Parathyroid adenoma (tissue), 2 donors: ENCODE measurements at regions not wholly inside any gene's neighbourhood (a gene's known extent, or its start where the extent isn't known, plus 50 kb on each side); places are given as distances from the start of the nearest gene placed in this dataset.

Experiments
- H2AFZ ChIP-seq: fragments of 300-600 bp; sonication (generic); one replicate; pipeline ENCODE4 v1.7.0; 2017; ENCODE audit warnings: antibody characterized with exemption, mild to moderate bottlenecking
- H3K27ac ChIP-seq: fragments of 300-600 bp; sonication (generic); one replicate; pipeline ENCODE4 v1.7.0; 2017
- H3K27me3 ChIP-seq: fragments of 300-600 bp; sonication (generic); one replicate; pipeline ENCODE4 v1.7.0; 2017; ENCODE audit warnings: low read length; ENCODE audit not compliant: control insufficient read depth, insufficient read depth
- H3K36me3 ChIP-seq: fragments of 300-600 bp; sonication (generic); one replicate; pipeline ENCODE4 v1.7.0; 2017; ENCODE audit warnings: low read length; ENCODE audit not compliant: control insufficient read depth, insufficient read depth
- H3K4me1 ChIP-seq: fragments of 300-600 bp; sonication (generic); one replicate; pipeline ENCODE4 v1.7.0; 2017; ENCODE audit warnings: control low read depth
- H3K4me2 ChIP-seq: fragments of 300-600 bp; sonication (generic); one replicate; pipeline ENCODE4 v1.7.0; 2017; ENCODE audit warnings: low read length
- H3K4me3 ChIP-seq: fragments of 300-600 bp; sonication (generic); one replicate; pipeline ENCODE4 v1.7.0; 2017; ENCODE audit warnings: low read depth, low read length
- H3K79me2 ChIP-seq: fragments of 300-600 bp; sonication (generic); one replicate; pipeline ENCODE4 v1.7.0; 2017; ENCODE audit warnings: control low read depth
- H3K9ac ChIP-seq: fragments of 300-600 bp; sonication (generic); one replicate; pipeline ENCODE4 v1.7.0; 2017; ENCODE audit warnings: mild to moderate bottlenecking
- H3K9me3 ChIP-seq: fragments of 300-600 bp; sonication (generic); one replicate; pipeline ENCODE4 v1.7.0; 2017; ENCODE audit warnings: low read length; ENCODE audit not compliant: control insufficient read depth
- TF ChIP-seq, protein P1 (sequence below): fragments of 300-600 bp; sonication (generic); IDR thresholded peaks from one replicate; pipeline ENCODE4 v1.7.0; 2017; ENCODE audit warnings: antibody characterized with exemption, mild to moderate bottlenecking
- donor health status: primary hyperparathyroidism.

DNA sequence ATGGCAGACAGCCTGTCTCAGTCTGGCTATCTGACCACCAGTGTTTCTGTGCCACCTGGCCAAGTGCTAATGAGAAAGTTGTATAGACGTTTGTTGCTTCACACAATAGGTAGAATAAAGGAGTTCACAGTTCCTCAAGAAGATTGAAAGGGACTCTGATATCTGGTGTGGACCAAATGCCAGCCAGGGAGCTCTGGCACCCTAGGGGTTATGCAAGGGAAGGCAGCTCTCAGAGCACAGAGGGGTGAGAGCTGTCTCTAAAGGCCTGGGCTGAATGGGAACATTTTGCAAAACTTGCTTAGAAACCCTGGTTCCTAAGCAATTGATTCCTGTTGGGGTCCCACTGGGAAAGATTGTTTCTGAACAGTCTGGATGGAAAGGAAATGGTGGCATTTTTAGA is 553.8 kb downstream of the EPHA4 start:
- TF ChIP-seq, protein P1, sequence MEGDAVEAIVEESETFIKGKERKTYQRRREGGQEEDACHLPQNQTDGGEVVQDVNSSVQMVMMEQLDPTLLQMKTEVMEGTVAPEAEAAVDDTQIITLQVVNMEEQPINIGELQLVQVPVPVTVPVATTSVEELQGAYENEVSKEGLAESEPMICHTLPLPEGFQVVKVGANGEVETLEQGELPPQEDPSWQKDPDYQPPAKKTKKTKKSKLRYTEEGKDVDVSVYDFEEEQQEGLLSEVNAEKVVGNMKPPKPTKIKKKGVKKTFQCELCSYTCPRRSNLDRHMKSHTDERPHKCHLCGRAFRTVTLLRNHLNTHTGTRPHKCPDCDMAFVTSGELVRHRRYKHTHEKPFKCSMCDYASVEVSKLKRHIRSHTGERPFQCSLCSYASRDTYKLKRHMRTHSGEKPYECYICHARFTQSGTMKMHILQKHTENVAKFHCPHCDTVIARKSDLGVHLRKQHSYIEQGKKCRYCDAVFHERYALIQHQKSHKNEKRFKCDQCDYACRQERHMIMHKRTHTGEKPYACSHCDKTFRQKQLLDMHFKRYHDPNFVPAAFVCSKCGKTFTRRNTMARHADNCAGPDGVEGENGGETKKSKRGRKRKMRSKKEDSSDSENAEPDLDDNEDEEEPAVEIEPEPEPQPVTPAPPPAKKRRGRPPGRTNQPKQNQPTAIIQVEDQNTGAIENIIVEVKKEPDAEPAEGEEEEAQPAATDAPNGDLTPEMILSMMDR = no peak
- Histone ChIP-seq H3K4me2 (no peak overlapping the region), H3K79me2 (no peaks in the 10 kb centered on the region), H3K9ac (no peak overlapping the region), H3K27ac (no peak overlapping the region), H3K4me1 (no peaks in the 10 kb centered on the region), H3K27me3 (no peaks in the 10 kb centered on the region), H3K4me3 (no peak overlapping the region), H3K9me3 (no peaks in the 10 kb centered on the region), H2AFZ (no peak overlapping the region), H3K36me3 (no peaks in the 10 kb centered on the region)

DNA sequence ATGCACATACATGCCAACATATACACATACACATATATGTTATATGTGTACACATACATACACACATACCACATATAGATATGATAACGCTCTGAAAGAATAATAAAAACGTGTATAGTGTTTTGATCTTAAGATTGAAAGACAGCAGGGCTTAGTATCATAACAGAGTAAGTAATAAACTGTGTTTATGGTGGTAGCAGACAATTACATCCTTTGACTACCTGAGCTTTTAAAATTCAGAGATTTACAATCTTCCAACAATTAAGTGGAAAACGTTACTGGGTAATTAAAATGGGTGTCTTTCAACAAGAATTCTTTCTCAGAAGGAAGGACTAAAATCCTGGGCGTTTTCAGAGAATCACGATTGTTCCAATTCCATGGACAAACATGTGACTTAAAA is 552.4 kb downstream of the EPHA4 start:
- TF ChIP-seq, protein P1 = no peak
- Histone ChIP-seq H3K4me3 (no peak overlapping the region), H3K27me3 (no peaks in the 10 kb centered on the region), H3K4me2 (no peak overlapping the region), H3K27ac (no peak overlapping the region), H3K9me3 (no peaks in the 10 kb centered on the region), H3K36me3 (no peaks in the 10 kb centered on the region), H2AFZ (no peak overlapping the region), H3K4me1 (no peaks in the 10 kb centered on the region), H3K79me2 (no peaks in the 10 kb centered on the region), H3K9ac (no peak overlapping the region)

DNA sequence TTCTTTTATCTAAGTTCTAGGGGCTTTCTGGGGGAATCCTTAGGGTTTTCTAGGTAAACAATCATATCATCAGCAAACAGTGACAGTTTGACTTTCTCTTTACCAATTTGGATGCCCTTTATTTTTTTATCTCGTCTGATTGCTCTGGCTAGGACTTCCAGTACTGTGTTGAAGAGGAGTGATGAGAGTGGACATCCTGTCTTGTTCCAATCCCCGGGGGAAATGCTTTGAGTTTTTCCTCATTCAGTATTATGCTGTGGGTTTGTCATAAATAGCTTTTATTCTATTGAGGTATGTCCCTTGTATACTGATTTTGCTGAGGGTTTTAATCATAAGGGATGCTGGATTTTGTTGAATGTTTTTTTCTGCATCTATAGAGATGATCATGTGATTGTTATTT is 549.5 kb downstream of the EPHA4 start:
- Histone ChIP-seq H2AFZ (no peak overlapping the region), H3K36me3 (no peaks in the 10 kb centered on the region), H3K9ac (no peak overlapping the region), H3K27me3 (no peaks in the 10 kb centered on the region), H3K4me2 (no peak overlapping the region), H3K4me1 (no peaks in the 10 kb centered on the region), H3K9me3 (no peaks in the 10 kb centered on the region), H3K4me3 (no peak overlapping the region), H3K27ac (no peak overlapping the region), H3K79me2 (no peaks in the 10 kb centered on the region)
- TF ChIP-seq, protein P1 = no peak

DNA sequence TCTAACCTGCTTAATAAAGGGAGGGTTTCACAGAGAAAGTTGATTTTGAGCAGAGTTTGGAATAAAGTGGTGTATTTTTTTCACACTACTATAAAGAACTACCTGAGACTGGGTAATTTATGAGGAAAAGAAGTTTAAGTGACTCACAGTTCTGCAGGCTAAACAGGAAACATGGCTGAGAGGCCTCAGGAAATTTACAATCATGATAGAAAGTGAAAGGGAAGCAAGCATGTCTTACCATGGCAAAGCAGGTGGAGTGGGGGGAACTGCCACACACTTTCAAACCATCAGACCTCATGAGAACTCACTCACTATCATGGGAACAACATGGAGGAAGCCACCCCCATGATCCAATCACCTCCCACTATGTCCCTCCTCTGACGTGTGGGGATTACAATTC is 546.7 kb downstream of the EPHA4 start:
- Histone ChIP-seq H3K4me1 (no peaks in the 10 kb centered on the region), H3K9ac (no peak overlapping the region), H3K27ac (no peak overlapping the region), H2AFZ (no peak overlapping the region), H3K79me2 (no peaks in the 10 kb centered on the region), H3K36me3 (no peaks in the 10 kb centered on the region), H3K4me3 (no peak overlapping the region), H3K9me3 (no peaks in the 10 kb centered on the region), H3K4me2 (no peak overlapping the region), H3K27me3 (no peaks in the 10 kb centered on the region)
- TF ChIP-seq, protein P1 = no peak

DNA sequence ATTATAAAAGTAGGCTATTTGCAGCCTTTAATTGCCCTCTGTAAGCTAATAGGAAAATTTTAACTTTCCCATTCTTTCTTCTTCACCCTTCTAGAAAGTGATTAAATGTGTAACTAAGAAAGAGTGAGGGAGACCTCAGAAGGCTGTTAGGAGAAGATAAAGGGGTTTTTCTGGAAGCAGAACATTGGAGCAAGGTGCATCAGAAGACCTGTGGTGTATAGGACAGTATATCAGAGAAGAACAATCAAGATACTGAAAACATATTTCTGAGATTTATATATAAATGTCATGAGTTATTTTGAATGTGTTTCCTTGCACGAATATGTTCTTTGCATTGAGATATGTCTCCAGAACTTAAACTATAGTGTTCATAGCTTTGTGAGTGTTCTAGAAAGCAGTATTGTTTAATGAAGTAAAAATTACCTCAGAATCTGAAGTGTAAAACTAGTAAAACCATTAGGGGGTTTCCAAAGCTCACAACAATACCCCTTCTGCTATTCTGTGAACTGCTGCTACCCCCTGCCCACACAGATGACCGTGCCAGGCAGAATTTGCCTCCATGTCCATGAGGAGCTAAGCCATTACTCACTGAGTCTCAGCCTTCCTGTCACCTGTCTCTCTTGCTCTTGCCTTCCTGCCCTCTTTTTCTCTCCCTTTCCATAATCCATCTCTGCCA is 537.9 kb downstream of the EPHA4 start:
- Histone ChIP-seq H3K4me2 (no peak overlapping the region), H3K4me3 (no peak overlapping the region), H3K9me3 (no peaks in the 10 kb centered on the region), H3K79me2 (no peaks in the 10 kb centered on the region), H3K36me3 (no peaks in the 10 kb centered on the region), H2AFZ (no peak overlapping the region), H3K9ac (no peak overlapping the region), H3K4me1 (no peaks in the 10 kb centered on the region), H3K27me3 (no peaks in the 10 kb centered on the region), H3K27ac (no peak overlapping the region)
- TF ChIP-seq, protein P1 = no peak
